Loucy (cell line): ENCODE measurements at regions not wholly inside any gene's neighbourhood (a gene's known extent, or its start where the extent isn't known, plus 50 kb on each side); places are given as distances from the start of the nearest gene placed in this dataset.

Source experiments
- H2AFZ ChIP-seq: fragments of 200-600 bp; sonication (generic); 2 replicates; pipeline ENCODE4 v1.6.0; 2016; ENCODE audit warnings: antibody characterized with exemption, mild to moderate bottlenecking, low read length, moderate library complexity
- H3F3A ChIP-seq: fragments of 200-600 bp; 2 replicates; pipeline ENCODE4 v1.6.0; 2016; ENCODE audit warnings: antibody characterized with exemption, low read depth, mild to moderate bottlenecking
- H3K27me3 ChIP-seq: fragments of 200-600 bp; sonication (generic); 2 replicates; pipeline ENCODE4 v1.6.1; 2014; ENCODE audit warnings: low read length, mild to moderate bottlenecking; ENCODE audit not compliant: insufficient read depth, poor library complexity, severe bottlenecking
- H3K36me3 ChIP-seq: fragments of 200-600 bp; sonication (generic); 2 replicates; pipeline ENCODE4 v1.6.1; 2016; ENCODE audit warnings: low read length; ENCODE audit not compliant: insufficient read depth
- H3K4me1 ChIP-seq: fragments of 200-600 bp; sonication (generic); 2 replicates; pipeline ENCODE4 v1.5.1; 2014; ENCODE audit warnings: low read length, mild to moderate bottlenecking; ENCODE audit not compliant: insufficient read depth, poor library complexity, severe bottlenecking
- H3K4me2 ChIP-seq: fragments of 200-600 bp; sonication (generic); 2 replicates; pipeline ENCODE4 v1.6.0; 2014; ENCODE audit warnings: antibody characterized with exemption, low read length, low read depth, mild to moderate bottlenecking; ENCODE audit not compliant: poor library complexity, severe bottlenecking
- H3K4me3 ChIP-seq: fragments of 200-600 bp; sonication (generic); 2 replicates; pipeline ENCODE4 v1.5.1; 2014; ENCODE audit warnings: low read length, mild to moderate bottlenecking, mixed read lengths; ENCODE audit not compliant: poor library complexity, severe bottlenecking
- H3K79me2 ChIP-seq: fragments of 200-600 bp; sonication (generic); 2 replicates; pipeline ENCODE4 v1.6.1; 2014; ENCODE audit warnings: low read length; ENCODE audit not compliant: insufficient read depth
- H3K9ac ChIP-seq: fragments of 200-600 bp; sonication (generic); 2 replicates; pipeline ENCODE4 v1.6.0; 2014; ENCODE audit warnings: mild to moderate bottlenecking, low read depth, low read length, moderate library complexity; ENCODE audit not compliant: poor library complexity, severe bottlenecking
- H3K9me2 ChIP-seq: fragments of 200-600 bp; sonication (generic); replicated peaks from 2 replicates; pipeline ENCODE4 v1.6.1; 2016; ENCODE audit warnings: low read depth, low read length, mixed read lengths
- H3K9me3 ChIP-seq: fragments of 200-600 bp; sonication (generic); 2 replicates; pipeline ENCODE4 v1.6.1; 2014; ENCODE audit warnings: mild to moderate bottlenecking, antibody characterized with exemption, low read length, low read depth; ENCODE audit not compliant: insufficient read depth
- H4K20me1 ChIP-seq: fragments of 200-600 bp; sonication (generic); 2 replicates; pipeline ENCODE4 v1.6.0; 2014; ENCODE audit warnings: antibody characterized with exemption, low read length, mild to moderate bottlenecking; ENCODE audit not compliant: insufficient read depth, poor library complexity, severe bottlenecking
- CTCF ChIP-seq: fragments of 200-600 bp; sonication (generic); conservative IDR thresholded peaks from 2 replicates; pipeline ENCODE4 v1.5.1; 2014; ENCODE audit warnings: mild to moderate bottlenecking, antibody characterized with exemption, low read length
- EZH2phosphoT487 ChIP-seq: fragments of 200-600 bp; IDR thresholded peaks from 2 replicates; pipeline ENCODE4 v1.6.1; 2018; ENCODE audit warnings: antibody characterized with exemption, mild to moderate bottlenecking, moderate library complexity, borderline replicate concordance

GRCh38 chr12:81963026-81963425 is 203.9 kb upstream of the PPFIA2 start:
- H3K4me1 ChIP-seq: no peaks in the 10 kb centered on the region
- H3K9me3 ChIP-seq: no peaks in the 10 kb centered on the region
- no peak overlapping the region for H3K4me3 ChIP-seq
- H3K79me2 ChIP-seq: no peaks in the 10 kb centered on the region
- no peaks in the 10 kb centered on the region for H4K20me1 ChIP-seq
- no peaks in the 10 kb centered on the region for H3K27me3 ChIP-seq
- no peak overlapping the region for H2AFZ ChIP-seq
- no peak overlapping the region for H3K9ac ChIP-seq
- TF ChIP-seq CTCF (no peak), EZH2phosphoT487 (no peak)
- H3K36me3 ChIP-seq: no peaks in the 10 kb centered on the region
- H3K4me2 ChIP-seq: no peak overlapping the region
- no peaks in the 10 kb centered on the region for H3F3A ChIP-seq
- H3K9me2 ChIP-seq: no peaks in the 10 kb centered on the region

- no peak overlapping the region for H3K9ac ChIP-seq
- no peak overlapping the region for H2AFZ ChIP-seq
- H3K79me2 ChIP-seq: no peaks in the 10 kb centered on the region
- H4K20me1 ChIP-seq: no peaks in the 10 kb centered on the region
- no peaks in the 10 kb centered on the region for H3K27me3 ChIP-seq
- no peaks in the 10 kb centered on the region for H3K36me3 ChIP-seq
- no peak for TF ChIP-seq CTCF
- TF ChIP-seq EZH2phosphoT487: no peak
- H3F3A ChIP-seq: no peaks in the 10 kb centered on the region
- no peak overlapping the region for H3K4me2 ChIP-seq
- H3K4me3 ChIP-seq: no peak overlapping the region
- H3K9me2 ChIP-seq: no peaks in the 10 kb centered on the region
- no peaks in the 10 kb centered on the region for H3K9me3 ChIP-seq
- no peaks in the 10 kb centered on the region for H3K4me1 ChIP-seq
Observed at GRCh38 chr12:81962126-81962856, 203.1 kb upstream of the PPFIA2 start.

- no peaks in the 10 kb centered on the region for H3K4me1 ChIP-seq
- no peaks in the 10 kb centered on the region for H3K36me3 ChIP-seq
- no peak overlapping the region for H3K4me2 ChIP-seq
- H3K9me2 ChIP-seq: no peaks in the 10 kb centered on the region
- no peaks in the 10 kb centered on the region for H3K27me3 ChIP-seq
- H3K4me3 ChIP-seq: no peak overlapping the region
- H3K9me3 ChIP-seq: no peaks in the 10 kb centered on the region
- H3F3A ChIP-seq: no peaks in the 10 kb centered on the region
- H4K20me1 ChIP-seq: no peaks in the 10 kb centered on the region
- TF ChIP-seq EZH2phosphoT487: no peak
- no peak for TF ChIP-seq CTCF
- no peak overlapping the region for H2AFZ ChIP-seq
- no peak overlapping the region for H3K9ac ChIP-seq
- no peaks in the 10 kb centered on the region for H3K79me2 ChIP-seq
Observed at GRCh38 chr12:81958406-81958805, 199.3 kb upstream of the PPFIA2 start.
